Glomerular endothelial cell (primary cell): ENCODE measurements at regions not wholly inside any gene's neighbourhood (a gene's known extent, or its start where the extent isn't known, plus 50 kb on each side); places are given as distances from the start of the nearest gene placed in this dataset.

Source experiments
- DNase-seq: peaks from one replicate; pipeline ENCODE4 v3.0.0-alpha.2; 2011; ENCODE audit warnings: low read depth, low spot score; ENCODE audit errors: extremely low read depth

- DNase-seq, result no peak
Measured at GRCh38 chr14:62081012-62081612, 318.9 kb downstream of the SNAPC1 start.

DNA sequence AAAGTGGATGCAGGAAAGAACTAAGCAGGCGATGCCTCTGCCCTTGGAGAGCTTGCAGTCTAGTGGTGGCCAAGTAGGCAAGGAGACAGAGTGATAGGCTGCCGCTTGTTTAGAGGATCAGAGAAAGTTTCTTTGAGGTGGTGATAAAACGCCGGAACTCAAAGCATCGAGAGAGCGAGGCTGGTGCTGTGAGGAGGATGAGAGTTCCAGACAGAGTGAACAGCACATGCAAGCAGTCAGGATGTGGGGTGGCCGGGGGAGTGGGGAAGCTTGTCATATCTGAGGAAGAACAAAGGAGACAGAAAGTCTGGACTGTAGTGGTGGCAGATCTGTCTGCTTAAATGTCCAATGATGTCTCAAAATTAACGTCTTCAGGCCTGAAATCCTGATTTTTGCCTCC is 319.7 kb downstream of the SNAPC1 start:
- no peak for DNase-seq

GRCh38 chr14:62082779-62083178 is 320.6 kb downstream of the SNAPC1 start:
- DNase-seq, result no peak

DNA sequence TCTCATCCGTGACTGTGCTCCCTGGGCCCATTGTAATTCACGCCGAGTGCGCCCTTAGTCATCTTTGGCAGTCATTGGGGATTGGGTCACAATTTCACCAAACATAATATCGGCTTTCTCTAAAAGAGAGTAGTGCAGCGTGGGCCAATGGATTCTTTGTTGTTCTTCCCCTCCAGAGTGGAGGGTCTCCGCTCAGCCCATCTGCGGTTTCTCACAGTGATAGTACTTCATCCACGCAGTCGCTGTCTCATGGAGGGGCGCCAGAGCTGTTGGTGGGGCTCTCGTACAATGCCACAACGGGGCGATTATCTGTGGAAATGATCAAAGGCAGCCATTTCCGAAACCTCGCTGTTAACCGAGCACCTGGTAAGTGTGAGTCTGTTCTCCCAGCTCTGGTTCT is 321.8 kb downstream of the SNAPC1 start:
- DNase-seq, result no peak

- DNase-seq, result no peak
Measured at GRCh38 chr14:62087191-62087590, 325.0 kb downstream of the SNAPC1 start.

DNA sequence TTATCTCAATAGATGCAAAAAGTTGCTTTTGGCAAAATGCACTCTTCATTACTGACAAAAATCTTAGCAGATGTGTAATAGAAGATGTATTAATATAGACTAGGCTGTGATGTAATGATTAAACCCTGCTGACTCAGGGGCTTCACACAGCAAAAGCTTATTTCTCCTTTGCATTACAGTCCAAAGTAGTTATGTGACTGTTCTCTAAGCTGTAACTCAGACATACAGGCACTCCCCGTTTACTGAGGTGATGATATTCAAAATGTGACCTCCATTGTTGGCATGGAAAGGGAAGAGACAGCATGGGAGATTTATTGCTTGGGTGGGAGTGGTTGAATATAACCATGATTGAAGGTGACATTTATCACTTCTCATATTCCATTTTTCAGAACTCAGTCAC is 331.5 kb downstream of the SNAPC1 start:
- DNase-seq, result no peak

- DNase-seq, result no peak
Measured at GRCh38 chr14:62097072-62097471, 334.9 kb downstream of the SNAPC1 start.

- DNase-seq, result no peak
Measured at GRCh38 chr14:62097824-62098223, 335.6 kb downstream of the SNAPC1 start.

DNA sequence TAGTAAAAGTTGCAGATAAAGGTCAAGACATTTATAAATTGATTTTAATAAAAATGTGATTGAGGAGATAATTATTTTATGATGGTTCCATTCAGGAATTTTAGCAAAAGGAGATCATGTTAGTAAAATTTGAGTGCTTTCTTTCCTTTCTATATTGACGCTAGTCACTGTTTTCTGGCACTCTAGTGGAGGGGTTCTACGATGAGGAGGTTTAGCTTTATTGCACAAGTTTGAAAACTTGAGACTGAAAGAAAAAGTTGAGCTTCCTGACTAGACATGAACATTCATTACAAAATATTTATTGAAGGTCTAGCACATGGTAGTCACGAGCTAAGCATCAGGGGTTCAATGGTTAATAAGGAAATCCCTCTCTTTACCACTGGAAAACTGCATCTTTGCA is 336.1 kb downstream of the SNAPC1 start:
- no peak for DNase-seq

- no peak for DNase-seq
Measured at GRCh38 chr14:62099091-62099490, 336.9 kb downstream of the SNAPC1 start.

DNA sequence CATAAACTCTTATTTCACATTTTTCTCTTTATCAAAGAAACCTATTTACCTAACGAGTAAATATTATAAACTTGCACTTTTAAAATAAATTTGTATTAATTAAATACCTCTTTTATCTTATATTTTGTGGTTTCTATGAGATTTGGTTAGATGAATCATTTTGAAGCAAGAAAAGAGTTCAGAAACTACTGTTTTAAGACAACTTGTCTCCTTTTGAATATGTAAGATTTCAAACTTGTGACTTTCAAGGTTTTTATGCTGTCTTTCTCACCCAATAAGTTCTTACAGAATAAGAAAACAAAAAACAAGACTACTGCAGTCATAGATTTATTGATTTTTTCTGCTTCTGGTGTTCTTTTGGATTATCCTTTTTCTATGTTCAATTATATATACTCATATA is 339.0 kb downstream of the SNAPC1 start:
- DNase-seq, result no peak

- DNase-seq, result no peak
Measured at GRCh38 chr14:62101673-62102348, 339.6 kb downstream of the SNAPC1 start.

- no peak for DNase-seq
Measured at GRCh38 chr14:62102349-62102725, 340.1 kb downstream of the SNAPC1 start.

- no peak for DNase-seq
Measured at GRCh38 chr14:62103464-62103863, 341.2 kb downstream of the SNAPC1 start.

DNA sequence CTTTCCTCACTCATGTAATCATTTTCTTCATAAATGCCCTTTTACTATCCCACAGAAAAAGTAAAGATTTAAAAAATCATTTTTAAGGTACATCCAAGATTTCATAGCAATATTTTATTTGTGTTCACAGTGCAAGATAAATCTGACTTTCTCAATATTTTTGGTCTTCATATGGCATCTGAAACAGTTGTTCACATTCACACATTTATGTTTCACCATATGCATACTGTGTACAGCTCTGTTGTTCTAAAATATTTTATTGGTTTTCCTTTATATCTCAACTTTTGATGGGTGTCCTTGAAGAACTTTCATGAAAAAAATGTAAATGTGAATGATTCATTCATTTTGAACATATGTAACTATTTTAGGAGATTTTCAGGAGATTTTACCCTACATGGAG is 348.7 kb downstream of the SNAPC1 start:
- no peak for DNase-seq

GRCh38 chr14:62117010-62117750 is 355.0 kb downstream of the SNAPC1 start:
- no peak for DNase-seq

- DNase-seq, result no peak
Measured at GRCh38 chr14:62117751-62118105, 355.5 kb downstream of the SNAPC1 start.

- no peak for DNase-seq
Measured at GRCh38 chr14:62118461-62118860, 356.2 kb downstream of the SNAPC1 start.

GRCh38 chr14:62118871-62119270 is 356.7 kb downstream of the SNAPC1 start:
- DNase-seq, result no peak

DNA sequence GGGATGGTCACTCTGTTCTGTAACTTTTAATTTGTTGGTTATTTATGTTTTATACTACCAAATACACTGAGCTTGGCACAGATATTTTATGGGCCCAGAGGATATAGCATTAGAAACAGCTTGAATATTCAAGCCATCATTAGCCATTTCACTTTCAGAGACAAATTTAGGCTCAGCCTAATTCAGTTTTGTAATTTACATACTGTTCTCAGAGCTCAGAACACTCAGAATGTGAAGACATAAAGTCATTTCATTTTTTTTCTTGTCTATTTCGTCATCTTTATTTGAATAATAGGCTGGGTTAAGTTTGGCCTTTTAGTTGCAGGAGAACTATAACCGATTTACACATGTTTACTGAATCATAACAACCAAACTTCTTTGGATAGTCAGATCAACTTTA is 361.7 kb downstream of the SNAPC1 start:
- no peak for DNase-seq

DNA sequence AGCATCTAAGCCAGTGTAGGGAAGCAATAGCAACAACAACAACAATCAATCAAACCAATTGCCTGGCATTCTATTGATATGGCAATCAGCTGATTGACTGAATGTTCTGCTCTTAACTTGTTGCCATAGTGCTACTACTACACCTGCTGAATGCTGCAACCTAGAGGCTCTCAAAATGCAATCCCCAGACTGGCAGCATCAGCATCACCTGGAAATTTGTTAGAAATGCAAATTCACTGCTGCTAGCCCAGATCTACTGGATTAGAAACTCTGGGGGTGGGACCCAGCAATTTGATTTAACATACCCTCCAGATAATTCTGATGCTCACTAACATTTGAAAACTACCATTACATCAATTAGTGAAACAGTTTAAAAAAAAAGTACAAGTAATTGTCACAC is 363.6 kb downstream of the SNAPC1 start:
- DNase-seq, result no peak

DNA sequence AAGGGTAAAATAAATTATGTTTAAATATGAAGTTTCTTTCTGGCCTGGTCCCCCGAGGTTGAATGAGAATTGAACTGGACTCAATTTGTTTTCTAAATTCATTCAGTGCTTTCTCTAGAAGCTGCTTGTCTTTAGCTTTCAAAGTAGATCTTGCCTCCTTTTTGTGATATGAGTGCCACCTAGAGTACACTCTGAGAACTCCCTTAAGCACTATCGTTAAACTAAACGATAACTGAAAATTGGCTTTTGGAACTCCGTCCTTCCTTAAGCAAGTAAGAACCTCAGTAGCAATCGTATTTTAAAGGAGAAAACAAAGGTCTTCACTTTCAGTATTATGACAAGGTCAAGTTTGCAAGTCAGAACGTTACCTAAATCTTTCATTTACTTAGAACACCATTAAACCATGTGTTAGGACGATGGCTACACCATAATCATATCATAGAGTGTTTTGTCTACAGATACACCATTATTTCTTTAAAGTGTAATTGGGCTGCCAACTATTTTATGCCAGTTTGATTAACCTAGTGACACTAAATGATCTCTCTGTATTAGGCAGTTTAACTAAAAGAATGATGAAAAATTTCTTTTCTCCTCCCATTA is 364.8 kb downstream of the SNAPC1 start:
- peak; percentile 48 for DNase-seq
